ENCODE measurements at regions not wholly inside any gene's neighbourhood (a gene's known extent, or its start where the extent isn't known, plus 50 kb on each side); places are given as distances from the start of the nearest gene placed in this dataset.

DNA sequence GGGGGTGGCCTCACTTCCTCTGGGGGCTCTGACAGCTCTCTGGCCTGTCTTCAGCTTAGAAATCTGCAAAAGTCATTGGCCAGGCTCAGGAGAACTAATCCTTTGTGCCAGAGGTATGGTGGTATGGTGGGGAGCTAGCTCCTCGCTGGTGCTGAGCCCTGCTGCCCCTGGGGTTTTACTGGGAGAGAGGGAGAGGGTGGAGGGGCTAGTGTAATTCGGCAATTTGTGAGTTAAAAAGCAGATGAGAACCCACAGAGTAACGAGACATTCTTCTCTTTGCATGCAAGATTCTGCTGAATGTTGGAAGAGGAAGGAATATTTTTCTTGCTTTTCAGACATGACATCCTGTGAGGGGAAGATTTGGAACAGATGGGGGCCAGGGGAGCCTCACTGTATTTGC, 65.5 kb upstream of the SPRY4 start:
- TF ChIP-seq CTCF (IDR thresholded peaks at IDR 0.05) (no peak), POLR2A (IDR thresholded peaks at IDR 0.05) (no peak)

Measured in thyroid gland (tissue), 4 donors.